ENCODE measurements at regions not wholly inside any gene's neighbourhood (a gene's known extent, or its start where the extent isn't known, plus 50 kb on each side); places are given as distances from the start of the nearest gene placed in this dataset.

- H3K4me3 ChIP-seq (ENCODE audit: insufficient read depth, low read length), result no peak overlapping the region
- TF ChIP-seq CTCF (IDR thresholded peaks at IDR 0.05; ENCODE audit: extremely low read depth, low read depth, low read length), result no peak
- no peak overlapping the region for H2AFZ ChIP-seq (ENCODE audit: low read length)
- peaks cover 6% of the 10 kb centered on the region for H3K4me1 ChIP-seq (ENCODE audit: insufficient read depth, low read length)
- peak overlapping the region; percentile 43 for H3K4me2 ChIP-seq (ENCODE audit: insufficient read depth, low read length)
- H3K79me2 ChIP-seq (ENCODE audit: insufficient read depth, low read length), result no peaks in the 10 kb centered on the region
- H3K27me3 ChIP-seq (ENCODE audit: insufficient read depth, low read length), result no peaks in the 10 kb centered on the region
- H3K9me3 ChIP-seq (ENCODE audit: low read depth, low read length), result peaks cover 3% of the 10 kb centered on the region
- H3K27ac ChIP-seq (ENCODE audit: low read depth, low read length), result no peak overlapping the region
- no peaks in the 10 kb centered on the region for H4K20me1 ChIP-seq (ENCODE audit: insufficient read depth, low read length)
- no peaks in the 10 kb centered on the region for H3K36me3 ChIP-seq (ENCODE audit: insufficient read depth, low read length)
- peak; percentile 95 for DNase-seq (ENCODE audit: insufficient read length, low spot score, missing footprints)
Observed at GRCh38 chr11:70799386-70799785, 401.1 kb downstream of the CTTN start.

DNA sequence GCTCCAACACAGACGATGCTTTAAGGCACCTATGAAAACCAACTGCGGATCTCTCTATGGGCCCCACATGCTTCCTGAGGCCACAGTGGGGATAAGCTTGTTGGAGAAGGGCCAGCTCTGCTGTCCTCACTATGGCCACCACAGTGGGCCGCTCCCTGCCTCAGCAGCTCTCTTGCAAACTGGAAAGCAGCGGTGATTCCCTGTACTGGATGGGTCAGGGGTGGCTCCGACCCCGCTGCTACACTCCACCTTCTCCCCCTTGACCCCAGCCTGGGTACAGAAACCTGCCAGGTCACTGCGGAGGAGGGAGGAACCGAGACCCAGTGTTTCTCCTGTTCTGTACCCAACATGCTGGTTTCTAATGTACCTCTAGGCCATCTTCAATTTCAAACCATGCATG lies 403.9 kb downstream of the CTTN start:
- no peaks in the 10 kb centered on the region for H3K79me2 ChIP-seq (ENCODE audit: insufficient read depth, low read length)
- H3K9me3 ChIP-seq (ENCODE audit: low read depth, low read length), result no peaks in the 10 kb centered on the region
- no peak for TF ChIP-seq CTCF (IDR thresholded peaks at IDR 0.05; ENCODE audit: extremely low read depth, low read depth, low read length)
- no peaks in the 10 kb centered on the region for H4K20me1 ChIP-seq (ENCODE audit: insufficient read depth, low read length)
- H3K4me3 ChIP-seq (ENCODE audit: insufficient read depth, low read length), result no peak overlapping the region
- no peaks in the 10 kb centered on the region for H3K36me3 ChIP-seq (ENCODE audit: insufficient read depth, low read length)
- H3K4me2 ChIP-seq (ENCODE audit: insufficient read depth, low read length), result no peak overlapping the region
- no peak overlapping the region for H2AFZ ChIP-seq (ENCODE audit: low read length)
- H3K27ac ChIP-seq (ENCODE audit: low read depth, low read length), result no peak overlapping the region
- DNase-seq (ENCODE audit: insufficient read length, low spot score, missing footprints), result no peak
- peaks cover 6% of the 10 kb centered on the region for H3K4me1 ChIP-seq (ENCODE audit: insufficient read depth, low read length)
- H3K27me3 ChIP-seq (ENCODE audit: insufficient read depth, low read length), result no peaks in the 10 kb centered on the region

DNA sequence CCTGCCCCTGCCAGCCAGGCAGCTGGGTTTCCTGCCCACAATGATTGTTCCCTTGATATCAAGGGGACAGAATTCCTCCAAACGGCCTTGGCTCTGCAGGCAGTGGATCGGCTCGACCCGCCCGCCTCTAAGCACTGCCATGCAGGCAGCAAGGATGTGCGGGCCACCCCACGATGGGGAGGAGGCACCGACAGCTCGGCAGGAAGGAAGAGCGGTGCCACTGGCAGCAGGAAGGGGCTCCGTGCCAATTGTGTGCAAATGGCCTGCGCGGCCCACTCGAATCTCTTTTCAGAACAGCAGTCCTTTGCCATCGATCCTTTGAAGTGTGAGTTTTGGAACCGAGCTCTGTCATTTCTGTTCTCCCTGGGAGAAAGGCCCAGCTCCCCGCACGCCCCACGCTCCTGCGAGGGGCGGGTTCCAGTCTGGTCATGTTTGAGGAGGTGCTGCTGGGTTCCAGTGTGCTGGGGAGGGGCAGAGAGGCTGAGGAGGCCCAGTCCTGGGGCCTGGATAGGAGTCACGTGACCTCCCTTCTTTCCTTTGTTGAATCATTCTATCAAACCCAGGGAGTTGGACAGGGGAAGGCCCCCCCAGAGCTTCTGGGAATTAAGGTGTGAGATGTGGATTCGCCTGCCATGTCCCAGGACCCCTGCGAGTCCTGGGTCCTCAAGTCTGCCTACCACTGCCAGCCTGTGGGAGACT lies 406.0 kb downstream of the CTTN start:
- Histone ChIP-seq H3K4me2 (ENCODE audit: insufficient read depth, low read length) (no peak overlapping the region), H2AFZ (ENCODE audit: low read length) (no peak overlapping the region), H4K20me1 (ENCODE audit: insufficient read depth, low read length) (no peaks in the 10 kb centered on the region), H3K27ac (ENCODE audit: low read depth, low read length) (no peak overlapping the region), H3K4me3 (ENCODE audit: insufficient read depth, low read length) (no peak overlapping the region), H3K27me3 (ENCODE audit: insufficient read depth, low read length) (no peaks in the 10 kb centered on the region), H3K36me3 (ENCODE audit: insufficient read depth, low read length) (no peaks in the 10 kb centered on the region), H3K9me3 (ENCODE audit: low read depth, low read length) (no peaks in the 10 kb centered on the region), H3K4me1 (ENCODE audit: insufficient read depth, low read length) (peaks cover 3% of the 10 kb centered on the region), H3K79me2 (ENCODE audit: insufficient read depth, low read length) (no peaks in the 10 kb centered on the region)
- peak; percentile 19 for DNase-seq (ENCODE audit: insufficient read length, low spot score, missing footprints)
- TF ChIP-seq CTCF (IDR thresholded peaks at IDR 0.05; ENCODE audit: extremely low read depth, low read depth, low read length), result no peak

- Histone ChIP-seq H3K27ac (ENCODE audit: low read depth, low read length) (no peak overlapping the region), H3K4me2 (ENCODE audit: insufficient read depth, low read length) (no peak overlapping the region), H2AFZ (ENCODE audit: low read length) (no peak overlapping the region), H3K9me3 (ENCODE audit: low read depth, low read length) (no peaks in the 10 kb centered on the region), H4K20me1 (ENCODE audit: insufficient read depth, low read length) (no peaks in the 10 kb centered on the region), H3K4me1 (ENCODE audit: insufficient read depth, low read length) (no peaks in the 10 kb centered on the region), H3K4me3 (ENCODE audit: insufficient read depth, low read length) (no peak overlapping the region), H3K27me3 (ENCODE audit: insufficient read depth, low read length) (no peaks in the 10 kb centered on the region), H3K79me2 (ENCODE audit: insufficient read depth, low read length) (no peaks in the 10 kb centered on the region), H3K36me3 (ENCODE audit: insufficient read depth, low read length) (no peaks in the 10 kb centered on the region)
- TF ChIP-seq CTCF (IDR thresholded peaks at IDR 0.05; ENCODE audit: extremely low read depth, low read depth, low read length), result no peak
- peak; percentile 81 for DNase-seq (ENCODE audit: insufficient read length, low spot score, missing footprints)
Observed at GRCh38 chr11:70805243-70805642, 406.9 kb downstream of the CTTN start.

Data from osteoblast (primary cell).